Left kidney (tissue), 1 donor: ENCODE measurements at regions not wholly inside any gene's neighbourhood (a gene's known extent, or its start where the extent isn't known, plus 50 kb on each side); places are given as distances from the start of the nearest gene placed in this dataset.

Source experiments
- DNase-seq: peaks from one replicate; pipeline ENCODE4 v3.0.0-alpha.2; 2013

DNA sequence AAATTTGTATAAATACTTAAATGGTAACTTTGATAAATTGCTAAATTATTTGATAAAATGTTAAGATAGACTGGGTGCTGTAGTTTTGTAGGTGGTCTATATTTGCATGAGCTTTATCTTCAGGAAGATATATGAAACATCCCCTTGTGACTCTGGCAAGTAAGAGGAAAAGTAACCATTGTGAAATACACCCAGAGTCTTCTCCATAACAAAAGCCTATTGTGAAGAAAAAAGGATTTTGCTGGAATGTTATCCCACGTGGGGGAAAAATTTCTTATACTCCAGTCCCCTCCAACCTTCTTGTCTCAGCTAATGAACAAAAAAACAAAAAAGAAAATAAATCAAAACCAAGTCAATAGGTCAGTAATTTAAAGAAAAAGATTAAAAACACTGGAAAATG is 600.7 kb downstream of the HDGFL1 start:
- no peak for DNase-seq

DNA sequence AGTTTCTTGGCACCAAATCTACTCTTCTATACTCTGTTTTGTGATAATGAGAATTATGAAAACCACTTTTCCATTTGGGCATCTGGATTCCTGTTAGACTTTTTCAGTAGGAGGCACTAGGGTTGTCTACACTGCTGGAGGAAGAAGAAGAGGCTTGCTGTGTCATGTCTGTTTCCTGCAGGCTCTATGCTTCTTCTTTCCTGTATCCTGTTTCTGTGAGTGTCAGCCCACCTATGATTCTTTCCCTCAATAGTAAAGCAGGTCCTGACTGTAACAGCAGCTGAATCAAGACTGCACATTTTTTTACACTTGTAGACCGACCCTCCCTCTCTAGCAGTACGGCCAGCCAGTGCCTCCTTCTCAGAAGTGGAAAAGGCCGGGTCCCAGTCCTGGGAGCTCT is 603.9 kb downstream of the HDGFL1 start:
- DNase-seq, result no peak

DNA sequence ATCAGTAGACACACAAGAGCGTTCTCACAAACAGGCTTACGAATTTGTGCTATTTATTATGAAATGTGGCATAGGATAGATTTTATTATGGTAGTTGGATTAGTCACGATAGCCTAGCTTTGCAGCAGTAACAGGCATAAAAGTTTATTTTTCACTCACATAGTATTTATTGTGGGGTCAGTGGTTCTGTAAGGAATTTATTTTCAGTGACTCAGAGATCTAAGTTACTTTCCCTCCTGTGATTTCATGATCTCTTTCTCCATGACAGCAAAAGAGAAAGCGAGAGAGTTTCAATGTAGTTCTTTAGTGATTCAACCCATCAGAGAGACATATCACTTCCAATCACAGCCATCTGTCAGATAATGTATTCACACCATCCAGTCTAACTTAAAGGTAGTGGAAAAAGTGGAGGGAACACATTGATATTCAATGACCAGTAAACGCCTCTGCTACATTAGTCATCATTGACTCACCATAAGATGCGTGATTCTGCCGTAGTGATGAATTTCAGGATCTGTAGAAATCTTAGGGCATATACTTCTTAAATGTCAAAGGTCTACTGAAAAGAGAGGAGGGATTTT is 605.5 kb downstream of the HDGFL1 start:
- no peak for DNase-seq

DNA sequence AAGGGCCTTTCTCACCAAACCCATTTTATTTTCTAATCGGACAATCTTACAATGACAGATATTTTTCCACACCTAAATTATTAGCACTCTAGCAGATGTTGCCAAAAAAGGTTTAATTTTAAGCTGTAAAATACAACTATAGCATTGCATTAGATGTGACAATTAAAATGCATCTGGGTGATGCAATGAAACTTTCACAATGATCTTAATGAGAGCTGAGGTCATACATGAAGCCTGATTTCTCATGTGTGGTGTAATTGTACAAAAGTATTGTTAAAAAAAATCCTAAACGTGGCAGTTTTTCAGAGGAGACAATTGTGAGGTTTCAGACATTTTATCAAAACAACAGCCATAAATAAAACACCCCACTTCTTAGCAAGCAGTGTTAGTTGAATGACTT is 606.0 kb downstream of the HDGFL1 start:
- DNase-seq, result no peak

DNA sequence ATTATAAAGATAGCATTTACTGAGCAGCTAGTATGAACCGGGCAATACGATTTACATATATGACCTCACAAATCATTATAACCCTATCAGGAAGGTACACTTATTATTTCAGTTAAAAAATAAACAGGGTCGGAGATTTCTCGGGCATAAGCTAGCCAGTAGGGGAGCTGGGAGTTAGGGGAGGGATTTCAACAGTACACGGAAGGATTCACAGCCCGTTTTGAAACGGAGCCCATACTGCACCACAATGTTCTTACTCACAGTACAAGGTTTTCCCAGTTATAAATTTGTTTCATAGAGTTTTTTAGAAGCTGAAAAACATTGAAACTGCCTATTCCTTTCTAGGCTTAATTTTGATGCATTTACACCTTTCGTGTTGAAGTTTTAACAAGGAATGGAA is 607.1 kb downstream of the HDGFL1 start:
- DNase-seq, result no peak

DNA sequence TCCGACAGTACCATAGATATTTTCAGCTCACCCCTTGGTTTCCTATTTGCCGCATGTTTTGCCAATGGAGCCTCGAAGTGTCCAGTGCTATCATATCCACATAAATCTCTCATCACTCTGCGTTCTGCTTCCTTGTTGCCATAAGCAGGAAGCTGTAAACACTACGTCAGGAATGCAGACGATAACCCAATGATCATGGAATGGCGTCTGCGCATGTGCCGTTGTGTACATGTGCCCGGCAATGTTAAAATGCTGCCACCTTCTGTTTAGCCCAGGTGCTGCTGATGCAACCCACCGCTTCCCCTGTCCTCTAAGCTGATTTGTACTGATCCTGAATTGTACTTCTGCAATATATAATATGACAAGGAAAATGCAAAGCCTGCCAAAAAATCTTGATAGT is 607.5 kb downstream of the HDGFL1 start:
- DNase-seq, result no peak

DNA sequence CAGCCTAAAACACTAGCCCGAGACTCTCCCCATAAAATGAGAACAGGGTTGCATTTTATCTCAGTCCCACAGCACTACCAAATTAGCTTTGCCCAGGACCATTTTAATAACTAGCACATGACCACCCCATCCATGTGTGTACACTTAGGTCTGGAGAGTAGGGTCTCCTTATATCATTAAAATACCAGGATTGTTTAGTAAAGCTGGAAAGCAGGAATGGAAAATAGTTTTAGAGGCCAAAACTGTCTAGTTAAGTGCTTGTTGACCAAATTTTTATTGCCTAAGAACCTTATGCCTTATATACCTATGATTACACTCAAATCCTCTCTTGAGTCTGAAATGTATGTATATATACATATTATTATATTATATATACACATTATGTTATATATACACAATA is 608.4 kb downstream of the HDGFL1 start:
- no peak for DNase-seq

DNA sequence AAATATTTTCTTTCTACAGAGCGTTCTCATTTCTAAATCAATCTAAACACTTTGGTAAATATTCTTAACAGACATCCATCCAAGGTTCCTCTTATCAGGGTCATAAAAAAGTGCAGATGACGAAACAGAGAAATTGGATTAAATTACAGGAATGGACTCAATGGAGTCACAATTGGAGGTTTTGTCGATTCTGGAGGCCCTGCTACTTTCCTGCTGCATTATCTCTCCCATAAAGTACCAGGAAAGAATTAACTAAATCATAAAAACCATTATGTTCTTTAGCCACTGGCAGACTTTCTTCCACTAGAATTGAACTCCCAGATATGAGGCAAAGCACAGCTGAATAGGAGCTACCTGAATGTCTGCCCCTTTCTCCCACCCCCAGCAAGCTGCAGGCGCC is 610.6 kb downstream of the HDGFL1 start:
- no peak for DNase-seq

DNA sequence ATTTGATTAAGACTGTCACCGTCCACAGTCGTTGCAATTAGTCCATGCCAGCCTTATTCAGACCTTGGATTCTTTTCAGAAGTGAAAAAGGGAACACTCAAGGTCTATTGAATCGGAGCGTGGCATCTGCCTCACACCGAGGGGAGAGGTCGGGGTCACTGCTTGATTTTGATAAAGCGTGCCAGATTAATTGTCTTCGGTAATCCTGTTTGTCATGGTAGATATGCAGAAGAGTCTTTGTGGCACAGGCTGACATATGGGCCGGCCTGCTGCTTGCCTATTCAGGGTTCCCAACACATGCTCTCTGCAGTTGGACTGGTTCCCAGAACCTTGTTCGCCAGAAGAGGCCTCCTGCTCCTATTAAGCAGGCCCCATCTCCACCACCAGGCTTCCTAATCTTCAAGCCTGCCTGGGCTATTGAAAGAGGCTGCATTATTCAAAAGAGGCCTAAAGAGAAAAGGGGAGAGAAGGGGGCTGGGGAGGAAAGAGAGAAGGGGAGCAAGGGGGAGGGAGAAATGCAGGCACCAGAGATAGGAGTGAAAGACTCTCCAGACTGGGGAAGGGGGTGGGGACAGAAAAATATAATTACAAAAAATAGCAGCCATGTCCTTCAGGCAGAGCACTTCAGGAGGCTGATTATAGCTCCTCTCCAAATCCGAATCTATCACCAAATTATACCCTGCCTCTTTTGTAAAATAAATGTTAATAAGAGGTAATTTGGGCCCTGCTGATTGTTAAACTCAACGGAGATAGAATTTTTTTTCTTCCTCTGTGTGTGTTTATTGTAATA is 611.3 kb downstream of the HDGFL1 start:
- DNase-seq, result no peak

DNA sequence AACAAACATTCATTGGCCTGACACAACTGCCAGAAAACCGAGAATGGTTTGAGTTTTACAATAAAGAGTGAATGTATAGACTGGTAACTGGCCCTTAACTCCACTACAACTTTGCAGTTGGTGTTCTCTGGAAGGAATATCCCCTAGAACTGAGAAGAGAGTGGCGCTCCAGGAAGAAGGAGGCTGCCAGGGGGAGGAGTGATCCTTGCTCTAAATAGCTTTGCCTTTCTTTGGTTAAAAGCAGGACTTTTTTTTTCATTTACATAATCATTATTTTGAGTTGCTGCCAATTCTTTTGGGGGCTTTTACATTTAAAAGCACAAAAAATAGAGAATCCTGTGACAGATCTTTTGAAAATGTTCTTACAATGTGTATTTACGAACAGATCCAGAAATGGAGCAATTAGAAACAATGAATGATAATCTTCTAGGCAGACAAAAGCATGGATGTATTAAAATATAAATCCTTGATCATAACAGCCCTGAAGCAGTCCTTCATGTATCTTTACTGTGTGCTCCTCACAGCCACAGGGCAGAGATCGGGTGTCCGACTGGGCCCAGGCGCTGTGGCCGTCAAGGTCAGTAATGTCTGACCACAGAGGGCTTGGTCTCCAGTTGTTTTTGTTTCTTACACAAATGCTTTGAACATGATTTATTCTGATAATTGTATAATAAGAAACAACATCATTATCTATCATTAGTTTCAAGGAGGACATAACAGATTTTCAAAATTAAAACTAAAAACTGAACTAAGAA is 612.2 kb downstream of the HDGFL1 start:
- no peak for DNase-seq

DNA sequence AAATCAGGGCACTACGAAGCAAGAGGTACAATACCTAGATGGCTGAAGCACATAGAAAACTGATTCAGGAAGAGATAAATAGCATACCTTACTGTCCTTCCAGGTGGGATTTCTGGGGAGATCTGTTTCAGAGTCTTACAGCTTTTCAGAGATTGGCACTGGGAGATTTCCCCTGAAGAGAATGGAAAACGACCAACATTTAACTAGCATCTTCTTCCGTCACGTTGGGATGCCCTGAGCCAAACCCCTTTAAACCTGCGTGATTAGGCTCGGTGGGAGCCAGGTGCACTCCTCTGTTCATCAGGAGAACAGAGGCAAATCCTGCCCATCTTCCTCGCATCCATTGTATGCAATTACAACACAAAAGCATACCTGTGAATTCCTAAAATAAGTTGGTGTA is 614.5 kb downstream of the HDGFL1 start:
- DNase-seq, result no peak

DNA sequence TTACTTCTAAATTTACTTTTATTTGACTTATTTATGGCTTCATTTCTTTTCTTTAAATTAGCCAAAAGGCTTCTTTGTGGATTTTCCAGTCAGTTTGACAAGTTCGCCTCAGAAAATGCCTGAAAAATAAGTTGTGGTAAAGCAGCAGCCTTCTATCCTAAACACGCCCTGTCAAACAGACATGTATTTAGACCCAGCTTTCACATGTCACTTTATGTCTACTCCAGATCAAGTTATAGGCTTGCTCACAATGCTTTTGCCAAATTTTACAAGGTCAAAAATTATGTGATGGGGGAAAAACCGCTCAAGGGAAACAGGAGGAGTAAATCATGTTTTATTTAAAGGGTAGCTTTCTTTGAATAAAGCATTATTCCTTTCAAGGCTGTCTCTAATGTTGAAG is 615.0 kb downstream of the HDGFL1 start:
- peak; percentile 42 for DNase-seq

DNA sequence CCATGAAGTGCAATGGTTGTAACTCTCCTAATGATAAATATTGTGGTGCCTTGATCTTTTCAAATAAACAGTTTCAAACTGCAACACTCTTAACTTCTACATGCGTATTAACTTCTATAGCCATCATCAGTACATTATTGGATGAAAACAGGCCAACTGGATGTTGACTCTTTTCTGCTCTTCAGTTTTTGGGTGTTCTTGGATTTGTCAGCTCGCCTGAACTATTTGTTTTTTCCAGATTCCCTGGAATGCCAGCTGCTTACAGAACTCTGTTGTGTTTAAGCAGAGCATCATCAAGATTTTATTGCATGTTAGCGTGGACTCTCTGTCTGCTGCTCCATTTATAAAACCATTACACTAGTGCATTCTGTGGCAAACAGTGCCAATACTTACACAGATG is 626.1 kb downstream of the HDGFL1 start:
- DNase-seq, result no peak

DNA sequence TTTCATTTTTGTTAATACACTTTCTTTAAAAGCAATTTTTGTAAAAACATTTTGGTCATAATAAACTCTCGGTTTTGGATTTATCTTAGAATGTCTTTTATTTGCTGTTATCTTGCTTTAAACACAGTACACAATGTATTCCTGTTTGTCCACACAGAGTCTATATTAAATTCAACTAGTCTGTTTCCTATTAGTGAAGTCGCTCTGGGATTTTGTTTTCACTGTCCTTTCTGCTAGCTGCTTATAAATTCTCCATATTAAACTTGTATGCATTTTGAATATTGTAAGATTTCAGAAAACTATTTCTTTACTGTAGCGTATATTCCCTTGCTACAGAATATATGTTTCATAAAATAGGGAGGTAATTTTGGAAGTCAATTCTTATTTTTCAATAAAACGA is 630.2 kb downstream of the HDGFL1 start:
- no peak for DNase-seq

DNA sequence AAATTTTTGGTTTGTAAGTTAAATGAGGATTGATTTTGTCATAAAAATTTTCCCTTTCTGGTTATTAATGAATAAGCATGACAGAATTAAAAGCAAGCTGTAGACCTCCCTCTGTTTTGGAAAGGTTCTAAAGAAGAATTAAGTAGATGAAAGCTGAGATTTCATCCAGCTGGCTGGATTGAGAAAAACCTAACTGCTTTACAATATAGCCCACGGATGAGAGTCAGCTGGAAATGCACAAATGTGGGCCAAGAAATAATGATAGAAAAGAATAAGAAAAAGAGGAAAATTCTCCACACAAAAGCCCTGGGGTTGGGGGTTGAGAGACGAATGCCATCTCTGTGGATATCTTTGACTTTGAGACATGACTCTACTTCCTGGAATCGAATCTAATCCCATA is 631.6 kb downstream of the HDGFL1 start:
- DNase-seq, result peak; percentile 55

DNA sequence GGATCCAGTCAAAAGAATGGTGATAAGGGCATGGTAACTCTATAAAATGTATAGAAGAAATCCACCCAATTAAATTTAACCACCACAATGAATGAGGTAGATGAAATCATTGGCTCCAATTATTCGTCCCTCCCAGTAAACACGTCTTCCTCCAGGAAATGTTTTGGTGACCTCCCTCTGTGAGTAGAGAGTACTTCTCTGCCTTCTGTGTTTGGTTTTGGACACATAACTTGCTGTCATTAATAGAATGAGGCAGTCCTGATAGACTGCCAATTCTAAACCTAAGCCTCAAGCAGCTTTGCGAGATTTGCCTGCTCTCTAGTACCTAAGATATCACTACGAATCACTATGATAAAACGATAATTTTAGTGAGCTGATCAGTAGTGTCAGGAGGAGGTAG is 632.8 kb downstream of the HDGFL1 start:
- DNase-seq, result no peak

DNA sequence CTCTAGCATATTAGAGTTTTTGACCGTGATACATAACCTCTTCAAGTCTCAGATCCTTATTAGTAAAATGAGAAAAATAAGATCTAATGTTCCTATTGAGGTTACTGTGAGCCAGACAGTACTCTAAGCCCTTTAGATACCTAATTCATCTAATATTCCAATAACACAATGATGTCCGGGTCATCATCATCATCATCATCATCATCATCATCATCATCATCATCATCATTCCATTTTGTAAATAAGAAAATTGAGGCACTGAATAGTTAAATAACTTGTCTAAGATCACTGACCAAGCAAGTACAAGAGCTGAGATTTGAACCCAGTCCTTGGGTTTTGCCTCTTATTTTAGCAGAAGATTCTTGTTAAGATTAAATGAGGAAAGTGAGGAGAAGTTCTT is 643.0 kb downstream of the HDGFL1 start:
- no peak for DNase-seq

DNA sequence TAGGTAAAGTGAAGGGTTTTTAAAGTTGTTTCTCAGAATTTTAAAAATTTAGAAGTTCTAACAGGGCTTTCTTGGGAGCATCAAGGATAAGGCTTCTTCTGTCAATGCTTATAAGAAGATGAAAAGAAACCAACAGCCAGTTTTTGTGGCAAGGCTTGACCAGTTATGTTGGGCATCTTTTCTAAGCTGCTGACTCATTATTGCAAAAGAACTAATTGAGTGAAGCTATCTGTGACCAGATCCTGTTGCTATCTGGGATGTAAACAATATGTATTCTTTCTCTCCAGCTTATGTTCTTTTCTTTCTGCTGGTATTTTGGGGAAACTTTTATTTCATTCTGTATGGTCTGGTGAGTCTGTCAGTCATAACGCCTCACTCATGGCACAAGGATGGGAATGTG is 643.8 kb downstream of the HDGFL1 start:
- no peak for DNase-seq

DNA sequence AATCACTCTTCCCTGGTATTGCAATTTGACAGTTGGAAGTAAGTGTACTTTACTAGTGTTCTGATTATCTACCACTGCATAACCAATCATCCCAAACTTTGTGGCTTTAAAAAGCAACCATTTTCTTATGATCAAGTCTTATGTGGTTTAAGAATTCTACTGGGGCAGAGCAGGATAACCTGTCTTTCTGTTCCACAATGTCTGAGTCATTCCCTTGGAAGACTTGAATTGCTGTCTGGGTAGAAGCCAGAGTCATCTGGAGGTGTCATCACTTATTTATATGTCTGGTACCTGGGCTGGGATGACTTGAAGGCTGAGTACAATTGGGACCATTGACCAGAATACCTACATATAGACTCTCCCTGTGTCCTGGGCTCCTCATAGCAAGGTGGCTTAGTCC is 644.3 kb downstream of the HDGFL1 start:
- no peak for DNase-seq

DNA sequence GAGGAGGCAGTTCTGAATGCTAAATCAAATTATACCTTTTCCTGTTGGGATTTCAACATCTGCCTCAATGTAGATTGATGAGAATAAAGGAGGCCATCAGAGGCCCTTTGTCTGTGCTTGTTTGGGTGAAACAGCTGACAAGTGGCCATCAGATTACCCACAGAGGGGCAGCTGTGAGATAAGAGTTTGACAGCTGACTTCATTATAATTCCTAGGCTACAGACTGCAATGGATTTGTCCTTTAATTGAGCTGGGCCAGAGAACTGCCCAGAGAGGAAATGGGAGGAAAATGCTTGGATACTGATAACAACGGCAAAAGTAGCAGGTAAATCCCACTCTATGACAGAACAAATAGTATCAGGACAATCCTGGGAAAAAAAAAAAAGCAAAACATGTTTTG is 649.4 kb downstream of the HDGFL1 start:
- DNase-seq, result no peak

DNA sequence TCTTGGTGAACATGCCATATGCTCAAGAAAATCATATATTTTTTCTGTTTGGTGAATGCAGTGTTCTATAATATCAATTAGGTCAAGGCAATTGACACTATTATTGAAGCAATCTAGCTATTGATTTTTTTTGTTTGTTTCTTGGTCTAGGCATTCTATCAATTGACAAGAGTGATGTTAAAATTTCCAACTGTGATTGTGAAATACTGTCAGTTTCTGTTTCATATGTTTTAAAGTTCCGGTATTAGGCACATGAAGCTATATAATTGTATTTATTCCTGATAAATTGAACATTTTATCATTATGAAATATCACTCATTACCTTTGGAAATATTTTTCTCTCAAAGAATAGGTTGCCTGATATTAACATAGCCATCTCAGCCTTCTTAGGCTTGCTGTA is 653.4 kb downstream of the HDGFL1 start:
- DNase-seq, result no peak

DNA sequence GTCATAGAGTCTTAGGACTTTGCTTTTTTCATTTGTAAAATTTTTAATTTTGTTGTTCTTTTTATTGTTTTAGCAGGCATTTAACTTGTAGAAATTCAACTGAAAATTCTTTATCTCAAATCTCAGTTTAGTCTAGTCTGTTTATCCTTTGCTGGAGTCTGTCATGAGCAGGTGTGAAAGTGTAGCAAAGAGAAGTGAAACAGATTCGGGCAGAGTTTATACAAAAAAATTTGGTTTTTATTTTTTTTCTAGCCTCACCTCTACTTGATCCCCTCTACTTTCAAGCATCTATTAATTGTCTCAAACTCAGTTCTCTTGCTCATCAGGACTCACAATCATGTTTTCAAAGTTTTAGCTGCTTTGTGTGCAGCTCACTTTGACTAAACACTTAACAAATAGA is 655.2 kb downstream of the HDGFL1 start:
- no peak for DNase-seq

DNA sequence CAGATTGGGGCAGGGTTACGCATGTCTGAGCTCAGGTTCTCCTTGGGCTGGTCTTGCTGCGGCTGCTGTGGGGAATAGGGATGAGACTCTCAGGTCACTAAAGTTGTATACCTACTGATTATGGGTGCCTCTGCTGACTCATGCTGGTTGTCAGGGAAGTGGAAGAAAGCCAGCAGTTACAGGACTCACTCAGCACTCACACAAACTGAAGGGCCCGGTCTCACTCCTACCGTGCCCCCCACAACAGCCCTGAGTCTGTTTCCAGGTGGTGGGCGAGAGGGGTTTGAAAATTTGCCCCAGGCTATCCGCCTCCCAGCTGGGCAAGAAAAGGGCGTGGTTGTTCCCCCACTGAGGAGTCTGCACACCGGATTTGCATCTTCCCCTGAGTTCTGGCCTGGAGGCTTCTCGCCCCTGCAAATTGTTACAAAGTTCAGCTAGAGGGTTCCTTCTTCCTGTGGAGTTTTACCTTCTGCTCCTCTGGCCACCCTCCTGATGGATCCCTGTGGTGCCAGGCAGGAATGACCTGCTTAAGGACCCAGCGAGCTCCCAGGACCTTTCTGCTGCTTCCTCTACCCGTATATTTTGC is 659.2 kb downstream of the HDGFL1 start:
- DNase-seq, result no peak
